ENCODE measurements at regions not wholly inside any gene's neighbourhood (a gene's known extent, or its start where the extent isn't known, plus 50 kb on each side); places are given as distances from the start of the nearest gene placed in this dataset.

DNA sequence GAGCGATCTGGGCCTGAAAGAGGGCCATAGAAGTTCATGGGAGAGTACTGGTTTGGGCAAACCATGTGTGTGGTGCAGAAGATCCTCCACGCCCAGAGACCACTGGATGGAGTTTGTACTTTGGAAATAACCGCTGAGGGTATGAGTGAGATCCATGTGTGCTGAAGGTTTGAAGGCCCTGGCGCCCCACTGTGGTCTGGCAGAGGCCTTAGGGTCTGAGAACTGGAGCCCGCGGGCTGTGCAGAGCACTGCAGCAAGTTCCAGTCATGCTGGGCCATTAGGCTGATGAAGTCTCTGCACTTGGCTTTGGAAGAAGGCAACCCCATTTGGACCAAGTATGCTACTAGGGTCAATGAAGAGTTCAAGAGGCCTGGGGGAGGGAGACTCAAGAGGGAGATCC, 186.4 kb downstream of the BUD13 start:
- TF ChIP-seq EZH2 (IDR thresholded peaks at IDR 0.05; ENCODE audit: insufficient read depth, poor library complexity, severe bottlenecking): no peak
- in situ Hi-C loops (cut with MboI): no loop called here

DNA sequence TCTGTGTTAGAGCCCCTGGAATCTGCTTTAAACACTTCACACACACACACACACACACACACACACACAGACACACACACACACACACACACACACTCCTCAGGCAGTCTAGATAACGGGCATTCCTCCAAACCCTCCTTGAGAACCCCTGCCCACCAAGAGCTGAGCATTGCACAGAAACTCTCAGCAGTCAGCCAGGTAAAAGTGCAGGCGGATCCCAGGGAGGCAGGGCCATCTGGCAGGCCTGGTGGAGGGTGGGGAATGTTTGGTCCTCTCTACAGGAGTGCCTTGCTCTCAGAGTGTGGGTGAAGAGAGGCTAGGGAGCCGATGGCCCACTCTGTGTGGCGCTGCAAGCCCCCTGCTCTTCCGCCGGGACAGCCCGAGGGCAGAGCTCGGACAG, 190.2 kb downstream of the BUD13 start:
- H3K4me1 ChIP-seq (ENCODE audit: insufficient read depth): no peaks in the 10 kb centered on the region
- peaks cover 38% of the 10 kb centered on the region for H3K27me3 ChIP-seq (replicated peaks; ENCODE audit: insufficient read depth)
- H2AFZ ChIP-seq: no peak overlapping the region
- H3K9me2 ChIP-seq (ENCODE audit: insufficient read depth): no peaks in the 10 kb centered on the region
- WGBS, 2 experiments (ENCODE audit: low coverage in 1 of 2, low lambda C conversion rate in 2 of 2, missing lambda C conversion rate in 2 of 2): 47 to 56% methylated on average over 8 of the region's 8 CpGs
- no peaks in the 10 kb centered on the region for H3K36me3 ChIP-seq (ENCODE audit: low read depth)
- in situ Hi-C loops (cut with MboI): no loop called here
- H3K79me2 ChIP-seq (ENCODE audit: insufficient read depth): no peaks in the 10 kb centered on the region
- H3K4me2 ChIP-seq (ENCODE audit: unreplicated experiment): no peak overlapping the region
- H3K9me3 ChIP-seq (ENCODE audit: low read depth): no peaks in the 10 kb centered on the region
- DNase-seq: no peak
- no peak overlapping the region for H3K27ac ChIP-seq
- no peaks in the 10 kb centered on the region for H3F3A ChIP-seq (ENCODE audit: insufficient read depth)
- TF ChIP-seq EZH2phosphoT487 (IDR thresholded peaks at IDR 0.05; ENCODE audit: insufficient read depth, low read depth): no peak
- no peak for TF ChIP-seq EZH2 (IDR thresholded peaks at IDR 0.05; ENCODE audit: insufficient read depth, poor library complexity, severe bottlenecking)
- no peaks in the 10 kb centered on the region for H4K20me1 ChIP-seq (ENCODE audit: insufficient read depth)
- no peak overlapping the region for H3K9ac ChIP-seq
- no peak overlapping the region for H3K4me3 ChIP-seq

More for the DNA sequence above, 186.4 kb downstream of the BUD13 start:
- Histone ChIP-seq H3K27ac (no peak overlapping the region), H3K79me2 (ENCODE audit: insufficient read depth) (no peaks in the 10 kb centered on the region), H3K4me3 (no peak overlapping the region), H3K4me2 (ENCODE audit: unreplicated experiment) (no peak overlapping the region), H3F3A (ENCODE audit: insufficient read depth) (no peaks in the 10 kb centered on the region), H4K20me1 (ENCODE audit: insufficient read depth) (no peaks in the 10 kb centered on the region), H3K4me1 (ENCODE audit: insufficient read depth) (no peaks in the 10 kb centered on the region), H2AFZ (no peak overlapping the region), H3K9me3 (ENCODE audit: low read depth) (no peaks in the 10 kb centered on the region), H3K36me3 (ENCODE audit: low read depth) (no peaks in the 10 kb centered on the region), H3K27me3 (replicated peaks; ENCODE audit: insufficient read depth) (peaks cover 9% of the 10 kb centered on the region), H3K9ac (no peak overlapping the region), H3K9me2 (ENCODE audit: insufficient read depth) (no peaks in the 10 kb centered on the region)
- DNase-seq: no peak
- WGBS, 2 experiments (ENCODE audit: low coverage in 1 of 2, low lambda C conversion rate in 2 of 2, missing lambda C conversion rate in 2 of 2): 25 to 31% methylated on average over 6 of the region's 6 CpGs

DNA sequence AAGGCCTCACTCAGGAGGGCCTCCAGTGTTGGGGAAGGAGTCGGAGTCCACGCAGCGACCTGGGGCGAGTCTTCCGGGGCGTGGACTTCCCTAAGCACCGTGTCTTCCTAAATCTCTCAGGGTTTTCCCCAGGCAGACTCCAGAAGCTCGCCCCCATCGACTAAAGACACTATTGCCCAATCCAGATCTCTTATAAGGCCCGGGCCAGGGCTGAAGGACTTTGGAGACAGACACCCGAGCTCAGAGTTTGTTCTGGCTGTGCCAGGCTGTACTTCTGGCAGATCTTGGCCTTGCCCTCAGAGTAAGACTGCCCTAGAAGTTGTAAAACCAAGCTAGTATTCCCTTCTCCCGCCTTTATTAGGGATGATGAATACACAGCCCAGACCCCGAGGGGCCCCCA, 191.4 kb downstream of the BUD13 start:
- H3K27ac ChIP-seq: no peak overlapping the region
- no peak overlapping the region for H3K9ac ChIP-seq
- H3K9me3 ChIP-seq (ENCODE audit: low read depth): no peaks in the 10 kb centered on the region
- no peaks in the 10 kb centered on the region for H3K79me2 ChIP-seq (ENCODE audit: insufficient read depth)
- no peaks in the 10 kb centered on the region for H3K36me3 ChIP-seq (ENCODE audit: low read depth)
- H3K9me2 ChIP-seq (ENCODE audit: insufficient read depth): no peaks in the 10 kb centered on the region
- in situ Hi-C loops (cut with MboI): no loop called here
- H3K4me2 ChIP-seq (ENCODE audit: unreplicated experiment): no peak overlapping the region
- no peak for DNase-seq
- H3K4me1 ChIP-seq (ENCODE audit: insufficient read depth): 0 out of 2 replicates have a peak, but pooled peaks cover 4% of the 10 kb centered on the region
- WGBS, 2 experiments (ENCODE audit: low coverage in 1 of 2, low lambda C conversion rate in 2 of 2, missing lambda C conversion rate in 2 of 2): 5 to 7% methylated on average over 13 of the region's 13 CpGs
- no peak overlapping the region for H3K4me3 ChIP-seq
- peaks cover 38% of the 10 kb centered on the region for H3K27me3 ChIP-seq (replicated peaks; ENCODE audit: insufficient read depth)
- no peak overlapping the region for H2AFZ ChIP-seq
- TF ChIP-seq EZH2 (IDR thresholded peaks at IDR 0.05; ENCODE audit: insufficient read depth, poor library complexity, severe bottlenecking): no peak
- H3F3A ChIP-seq (ENCODE audit: insufficient read depth): no peaks in the 10 kb centered on the region
- no peaks in the 10 kb centered on the region for H4K20me1 ChIP-seq (ENCODE audit: insufficient read depth)

DNA sequence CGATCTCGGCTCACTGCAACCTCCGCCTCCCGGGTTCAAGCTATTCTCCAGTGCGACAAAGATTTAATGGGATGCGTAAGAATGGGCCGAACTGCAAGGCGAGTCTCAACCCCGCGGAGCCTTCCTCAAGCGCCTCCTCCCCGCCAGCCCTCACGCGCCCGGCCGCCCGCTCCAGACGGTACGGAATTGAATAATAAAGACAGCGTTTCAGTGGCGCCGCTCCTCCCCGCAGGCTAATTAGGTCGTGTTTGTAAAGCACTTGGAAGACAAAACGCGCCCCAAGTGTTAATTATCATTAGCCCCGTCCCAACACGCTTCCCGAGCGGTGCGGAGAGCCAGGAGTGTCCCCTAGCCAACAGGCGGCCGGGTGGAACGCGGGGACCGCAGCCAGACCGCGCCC, 192.0 kb downstream of the BUD13 start:
- in situ Hi-C loops (cut with MboI): no loop called here
- Histone ChIP-seq H3K27me3 (replicated peaks; ENCODE audit: insufficient read depth) (peaks cover 38% of the 10 kb centered on the region), H3K79me2 (ENCODE audit: insufficient read depth) (no peaks in the 10 kb centered on the region), H3K27ac (no peak overlapping the region), H3K9me3 (ENCODE audit: low read depth) (no peaks in the 10 kb centered on the region), H3F3A (ENCODE audit: insufficient read depth) (no peaks in the 10 kb centered on the region), H3K4me2 (ENCODE audit: unreplicated experiment) (no peak overlapping the region), H2AFZ (no peak overlapping the region), H3K9me2 (ENCODE audit: insufficient read depth) (no peaks in the 10 kb centered on the region), H3K36me3 (ENCODE audit: low read depth) (no peaks in the 10 kb centered on the region), H3K4me3 (no peak overlapping the region; the same call in 1 of the 2 replicates), H3K4me1 (ENCODE audit: insufficient read depth) (0 out of 2 replicates have a peak, but pooled peaks cover 5% of the 10 kb centered on the region), H3K9ac (no peak overlapping the region), H4K20me1 (ENCODE audit: insufficient read depth) (no peaks in the 10 kb centered on the region)
- TF ChIP-seq EZH2 (IDR thresholded peaks at IDR 0.05; ENCODE audit: insufficient read depth, poor library complexity, severe bottlenecking) (peak; percentile 12), EZH2phosphoT487 (IDR thresholded peaks at IDR 0.05; ENCODE audit: insufficient read depth, low read depth) (no peak; the same call in 1 of the 2 replicates)
- peak; percentile 25 for DNase-seq
- 3 to 4% methylated on average over 37 to 38 of the region's 38 CpGs for WGBS, 2 experiments (ENCODE audit: low coverage in 1 of 2, low lambda C conversion rate in 2 of 2, missing lambda C conversion rate in 2 of 2)

Data from GM23248 (cell line).